GM21529 (cell line): ENCODE measurements at regions not wholly inside any gene's neighbourhood (a gene's known extent, or its start where the extent isn't known, plus 50 kb on each side); places are given as distances from the start of the nearest gene placed in this dataset.

ENCODE experiments used
- ATAC-seq: cut with Tn5 transposase; IDR thresholded peaks from one replicate; pipeline ENCODE4 v1.9.1; 2021; ENCODE audit not compliant: unreplicated experiment

GRCh38 chr10:131784363-131785120, 116.3 kb upstream of the PPP2R2D start:
- no peak for ATAC-seq

- ATAC-seq, result no peak
Measured at GRCh38 chr10:131785121-131785460, 115.7 kb upstream of the PPP2R2D start.

- no peak for ATAC-seq
Measured at GRCh38 chr10:131786756-131787605, 113.8 kb upstream of the PPP2R2D start.

GRCh38 chr10:131787961-131788360, 112.8 kb upstream of the PPP2R2D start:
- no peak for ATAC-seq

- no peak for ATAC-seq
Measured at GRCh38 chr10:131788386-131788785, 112.4 kb upstream of the PPP2R2D start.

- no peak for ATAC-seq
Measured at GRCh38 chr10:131789516-131789915, 111.3 kb upstream of the PPP2R2D start.

GRCh38 chr10:131790021-131790420, 110.8 kb upstream of the PPP2R2D start:
- no peak for ATAC-seq

- no peak for ATAC-seq
Measured at GRCh38 chr10:131792011-131792651, 108.7 kb upstream of the PPP2R2D start.

- no peak for ATAC-seq
Measured at GRCh38 chr10:131792809-131793208, 108.0 kb upstream of the PPP2R2D start.

GRCh38 chr10:131795761-131796160, 105.0 kb upstream of the PPP2R2D start:
- ATAC-seq, result no peak

GRCh38 chr10:131797626-131798025, 103.2 kb upstream of the PPP2R2D start:
- ATAC-seq, result no peak

DNA sequence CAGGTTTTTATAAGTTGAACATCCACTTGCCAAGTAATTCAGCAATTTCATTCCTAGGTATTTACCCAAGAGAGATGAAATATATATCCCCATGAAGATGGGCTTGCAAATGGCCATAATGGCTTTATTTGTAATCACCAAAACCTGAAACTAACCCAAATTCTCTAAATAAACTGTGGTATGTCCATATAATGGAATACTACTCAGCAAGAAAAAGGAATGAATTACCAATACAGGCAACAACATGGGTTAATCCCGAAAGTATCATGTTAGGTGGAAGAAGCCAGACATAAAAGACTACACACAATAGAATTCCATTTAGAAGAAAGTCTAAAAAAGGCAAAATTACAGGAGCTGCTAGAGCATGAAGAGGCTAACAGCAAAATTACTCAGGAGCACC, 101.4 kb upstream of the PPP2R2D start:
- ATAC-seq, result no peak

- no peak for ATAC-seq
Measured at GRCh38 chr10:131802156-131802915, 98.5 kb upstream of the PPP2R2D start.

GRCh38 chr10:131802996-131803395, 97.8 kb upstream of the PPP2R2D start:
- no peak for ATAC-seq

- no peak for ATAC-seq
Measured at GRCh38 chr10:131803860-131804425, 96.9 kb upstream of the PPP2R2D start.

DNA sequence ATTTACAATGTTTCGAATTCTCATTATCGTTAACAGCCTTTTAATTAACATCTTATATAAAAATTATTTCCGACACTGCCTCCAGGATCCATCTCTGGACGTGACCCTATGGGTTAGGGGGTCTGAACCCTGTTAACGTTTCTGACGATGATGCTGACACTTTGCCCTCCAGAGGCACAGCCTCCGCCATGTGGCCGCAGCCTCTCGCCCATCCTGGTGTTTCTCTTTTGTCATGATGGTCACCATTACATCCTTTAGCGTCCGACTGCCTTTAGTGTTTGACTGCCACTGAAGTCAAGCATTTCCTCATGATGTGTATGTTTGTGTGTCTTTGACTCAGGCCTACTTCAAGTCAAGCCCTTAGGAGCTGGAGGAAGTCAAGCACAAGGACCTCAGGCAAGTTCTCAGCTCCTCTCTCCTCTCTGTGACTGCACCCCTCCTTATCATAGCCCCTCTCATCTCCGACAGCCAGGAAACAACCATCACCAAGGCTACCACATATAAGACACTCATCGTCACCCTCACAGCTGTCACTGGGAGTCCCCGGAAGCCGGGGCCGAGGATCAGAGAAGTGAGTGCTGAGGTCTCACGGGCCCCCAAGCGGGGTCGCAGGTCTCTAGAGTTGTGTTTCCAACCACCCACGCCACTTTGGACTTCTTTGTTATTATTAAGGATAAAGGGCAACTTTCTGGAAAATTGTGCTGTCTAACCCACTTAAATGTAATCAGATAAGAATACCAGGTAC, 96.1 kb upstream of the PPP2R2D start:
- no peak for ATAC-seq

DNA sequence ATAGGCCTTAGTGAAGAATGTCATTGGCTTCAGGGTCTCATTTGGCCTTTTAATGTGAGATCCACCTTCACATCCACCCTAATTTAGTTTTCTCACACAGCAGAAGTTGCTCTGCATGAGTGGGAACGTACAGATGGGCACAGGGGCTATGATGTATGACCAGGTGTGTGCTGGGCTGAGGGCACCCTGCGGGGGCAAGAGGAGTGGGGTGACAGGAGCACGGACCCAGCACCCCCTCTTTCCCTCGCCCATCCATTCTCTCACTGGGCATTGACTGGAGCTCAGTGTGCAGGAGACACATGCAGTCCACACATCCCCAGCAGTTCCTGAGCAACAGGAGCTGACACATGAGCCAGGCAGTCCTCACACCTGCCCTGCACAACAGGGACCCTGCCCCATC, 95.1 kb upstream of the PPP2R2D start:
- ATAC-seq, result no peak

DNA sequence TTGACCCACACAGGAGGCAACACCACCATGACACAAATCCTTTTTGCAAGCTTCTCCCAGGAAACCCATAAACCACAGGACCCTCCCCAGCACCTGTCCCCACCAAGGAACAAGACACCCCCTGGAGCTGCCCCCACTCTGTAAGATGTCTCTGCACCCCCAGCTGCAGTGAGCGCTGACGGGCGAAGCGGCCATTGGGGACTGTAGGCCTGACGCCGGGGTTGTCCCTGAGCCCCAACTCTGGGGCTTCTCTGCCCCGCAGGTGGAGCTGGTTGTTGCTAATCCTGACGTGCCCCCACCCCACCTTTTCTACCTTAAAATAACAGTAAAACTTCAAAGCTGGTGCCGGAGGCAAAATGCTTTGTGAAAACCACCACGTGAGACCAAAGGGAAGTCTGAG, 94.7 kb upstream of the PPP2R2D start:
- no peak for ATAC-seq

DNA sequence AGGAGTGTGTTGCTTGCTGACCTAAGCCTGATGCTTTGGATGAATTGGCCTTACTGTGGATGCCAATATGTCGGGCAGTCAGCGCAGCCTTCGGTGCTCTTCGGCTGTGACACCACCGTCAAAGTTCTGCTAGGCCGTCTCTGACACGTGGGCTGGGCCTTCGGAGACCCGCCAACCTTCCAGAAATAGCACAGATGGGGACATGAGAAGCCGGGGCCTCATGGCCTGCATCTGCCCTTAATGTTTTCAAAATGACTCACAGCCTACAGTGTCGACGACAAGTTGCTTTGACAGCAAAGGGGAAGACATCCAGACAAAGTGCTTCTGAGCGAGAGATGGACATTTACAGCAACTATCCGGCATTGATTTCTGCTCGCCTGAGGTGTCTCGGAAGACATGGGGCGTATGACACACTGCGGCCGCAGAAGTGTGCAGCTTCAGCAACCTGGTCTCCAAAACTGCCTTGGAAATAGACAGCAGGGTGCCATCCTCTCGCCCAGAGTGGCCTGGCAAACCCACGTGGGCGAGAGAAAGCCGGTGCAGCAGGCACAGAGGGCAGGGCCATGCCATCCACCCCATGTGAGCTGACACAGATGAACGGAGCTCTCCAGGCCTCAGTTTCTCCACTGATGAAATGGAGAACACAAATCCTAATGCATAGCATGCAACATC, 94.0 kb upstream of the PPP2R2D start:
- no peak for ATAC-seq
